HL-60 (cell line): ENCODE measurements at regions not wholly inside any gene's neighbourhood (a gene's known extent, or its start where the extent isn't known, plus 50 kb on each side); places are given as distances from the start of the nearest gene placed in this dataset.

Source experiments
- DNase-seq, 2 experiments: peaks; one replicate each; pipeline ENCODE4 v3.0.0-alpha.2; 2010 to 2020; ENCODE audit warnings: low read depth in 1 of 2, low spot score in 1 of 2
- H3K27ac ChIP-seq: fragments of 250-450 bp; sonication (Bioruptor Pico); replicated peaks from 2 replicates; pipeline ENCODE4 v1.5.1; 2020; ENCODE audit warnings: mild to moderate bottlenecking, moderate library complexity
- H3K27me3 ChIP-seq: fragments of 250-450 bp; sonication (Bioruptor Pico); 2 replicates; pipeline ENCODE4 v1.5.1; 2021; ENCODE audit warnings: mild to moderate bottlenecking, moderate library complexity; ENCODE audit not compliant: insufficient read depth, poor library complexity, severe bottlenecking
- H3K4me3 ChIP-seq: replicated peaks from 2 replicates; pipeline ENCODE4 v1.5.1; 2011; ENCODE audit warnings: mild to moderate bottlenecking, control low read depth, low read length; ENCODE audit not compliant: insufficient read depth
- CTCF ChIP-seq: IDR thresholded peaks from one replicate; pipeline ENCODE4 v1.5.1; 2011; ENCODE audit warnings: low read length, control low read depth, inconsistent platforms; ENCODE audit not compliant: insufficient read depth
- GABPA ChIP-seq: IDR thresholded peaks from 2 replicates; pipeline ENCODE4 v1.6.1; 2012; ENCODE audit warnings: low read depth
- POLR2AphosphoS5 ChIP-seq: IDR thresholded peaks from 2 replicates; pipeline ENCODE4 v1.6.1; 2012; ENCODE audit warnings: low read depth
- REST ChIP-seq: IDR thresholded peaks from 2 replicates; pipeline ENCODE4 v1.6.1; 2012; ENCODE audit warnings: low read depth; ENCODE audit not compliant: insufficient replicate concordance
- SPI1 ChIP-seq: IDR thresholded peaks from 2 replicates; pipeline ENCODE4 v1.6.1; 2012; ENCODE audit warnings: low read depth, mild to moderate bottlenecking, borderline replicate concordance

- no peak for TF ChIP-seq SPI1
- TF ChIP-seq CTCF, result no peak
- TF ChIP-seq GABPA, result no peak
- no peak for TF ChIP-seq POLR2AphosphoS5
- TF ChIP-seq REST, result no peak
- no peak overlapping the region for H3K27ac ChIP-seq
- H3K27me3 ChIP-seq, result no peaks in the 10 kb centered on the region
- DNase-seq, result no peak
- H3K4me3 ChIP-seq, result no peak overlapping the region
Measured at GRCh38 chr6:19410481-19410880, 426.7 kb upstream of the ID4 start.

- H3K27me3 ChIP-seq, result no peaks in the 10 kb centered on the region
- TF ChIP-seq SPI1, result no peak
- no peak for TF ChIP-seq GABPA
- TF ChIP-seq REST, result no peak
- TF ChIP-seq CTCF, result no peak
- no peak for TF ChIP-seq POLR2AphosphoS5
- H3K27ac ChIP-seq, result no peak overlapping the region
- H3K4me3 ChIP-seq, result no peak overlapping the region
- DNase-seq, result no peak
Measured at GRCh38 chr6:19413323-19413722, 423.8 kb upstream of the ID4 start.

- Histone ChIP-seq H3K4me3 (no peak overlapping the region), H3K27me3 (no peaks in the 10 kb centered on the region), H3K27ac (no peak overlapping the region)
- TF ChIP-seq GABPA (no peak), SPI1 (no peak), REST (no peak), CTCF (no peak), POLR2AphosphoS5 (no peak)
- no peak for DNase-seq
Measured at GRCh38 chr6:19415605-19416326, 421.4 kb upstream of the ID4 start.
